H1 (cell line): ENCODE measurements at regions not wholly inside any gene's neighbourhood (a gene's known extent, or its start where the extent isn't known, plus 50 kb on each side); places are given as distances from the start of the nearest gene placed in this dataset.

ENCODE experiments used
- CTCF ChIA-PET: fragments of 300-600 bp; sonication (Branson Sonifier 250); formaldehyde crosslinking; loops from one replicate; lab custom pipeline; 2021; ENCODE audit not compliant: partially characterized antibody; lab: Charles Lee
- POLR2A ChIA-PET: fragments of 300-600 bp; sonication (Branson Sonifier 250); formaldehyde crosslinking; loops from one replicate; lab custom pipeline; 2021; ENCODE audit warnings: inconsistent platforms; ENCODE audit not compliant: partially characterized antibody; lab: Charles Lee
- DNase-seq, 2 experiments: peaks; one replicate each; pipeline versions ENCODE4 v3.0.0 to v3.0.0-alpha.2; 2010 to 2022; ENCODE audit warnings: low spot score in 2 of 2, low read depth in 1 of 2, mixed read lengths in 1 of 2
- FAIRE-seq: peaks from 2 replicates; lab custom pipeline; 2011; peaks lifted over from hg19 to GRCh38; lab: Jason Lieb, UNC
- H2AFZ ChIP-seq: 2 replicates; pipeline ENCODE4 v1.8.1; 2012; ENCODE audit warnings: low read length, inconsistent platforms
- H2AK5ac ChIP-seq: 2 replicates; pipeline ENCODE4 v1.6.1; 2013; ENCODE audit warnings: low read depth, low read length
- H2BK120ac ChIP-seq: replicated peaks from 2 replicates; pipeline ENCODE3; 2013; ENCODE audit warnings: low read depth, low read length, inconsistent platforms
- H2BK12ac ChIP-seq: 2 replicates; pipeline ENCODE4 v1.6.1; 2013; ENCODE audit warnings: low read depth, low read length
- H2BK15ac ChIP-seq: 2 replicates; pipeline ENCODE4 v1.6.1; 2013; ENCODE audit warnings: low read length
- H2BK20ac ChIP-seq: 2 replicates; pipeline ENCODE4 v1.6.1; 2013; ENCODE audit warnings: low read length
- H2BK5ac ChIP-seq: 2 replicates; pipeline ENCODE4 v1.6.1; 2013; ENCODE audit warnings: low read depth, low read length
- H3K14ac ChIP-seq: 2 replicates; pipeline ENCODE4 v1.6.1; 2013; ENCODE audit warnings: inconsistent platforms; ENCODE audit not compliant: insufficient read length
- H3K18ac ChIP-seq: 2 replicates; pipeline ENCODE4 v1.6.1; 2013; ENCODE audit warnings: low read length; ENCODE audit errors: extremely low read depth
- H3K23ac ChIP-seq: 2 replicates; pipeline ENCODE4 v1.6.1; 2013; ENCODE audit warnings: inconsistent platforms; ENCODE audit not compliant: insufficient read length
- H3K23me2 ChIP-seq: 2 replicates; pipeline ENCODE4 v1.6.1; 2013; ENCODE audit warnings: low read depth, low read length
- H3K27ac ChIP-seq: 2 replicates; pipeline ENCODE4 v1.6.1; 2011; ENCODE audit warnings: low read depth, low read length, inconsistent platforms
- H3K27me3 ChIP-seq, 4 experiments: replicated peaks in 1 of 4; 1 replicate in 1 of 4; 2 replicates in 3 of 4; pipeline versions ENCODE4 v1.6.1 to v1.8.1; 2011 to 2013; ENCODE audit warnings: low read length in 3 of 4, mild to moderate bottlenecking in 3 of 4, inconsistent platforms in 2 of 4, mixed read lengths in 2 of 4, moderate library complexity in 1 of 4; ENCODE audit not compliant: control insufficient read depth in 3 of 4, insufficient read depth in 3 of 4; ENCODE audit errors: extremely low read depth in 1 of 4
- H3K36me3 ChIP-seq, 4 experiments: 2 replicates each; pipeline versions ENCODE4 v1.6.1 to v1.8.1; 2011 to 2013; ENCODE audit warnings: mild to moderate bottlenecking in 4 of 4, low read length in 3 of 4, moderate library complexity in 2 of 4, control low read depth in 1 of 4, inconsistent platforms in 1 of 4; ENCODE audit not compliant: insufficient read depth in 4 of 4, control insufficient read depth in 2 of 4
- H3K4ac ChIP-seq: replicated peaks from 2 replicates; pipeline ENCODE3; 2013; ENCODE audit warnings: low read length, low read depth, mixed read lengths, inconsistent platforms; ENCODE audit not compliant: insufficient read length
- H3K4me1 ChIP-seq, 4 experiments: replicated peaks in 1 of 4; 1 replicate in 1 of 4; 2 replicates in 3 of 4; pipeline versions ENCODE4 v1.6.1 to v1.8.1; 2011 to 2013; ENCODE audit warnings: low read length in 3 of 4, inconsistent platforms in 2 of 4, mixed read lengths in 1 of 4; ENCODE audit not compliant: insufficient read depth in 4 of 4, control insufficient read depth in 3 of 4
- H3K4me2 ChIP-seq, 2 experiments: 2 replicates each; pipeline versions ENCODE4 v1.6.1 to v1.8.1; 2011 to 2013; ENCODE audit warnings: low read depth in 2 of 2, low read length in 2 of 2, control low read depth in 1 of 2, inconsistent platforms in 1 of 2, mild to moderate bottlenecking in 1 of 2; ENCODE audit not compliant: insufficient read depth in 1 of 2
- H3K4me3 ChIP-seq, 4 experiments: fragments of 200-600, 300-600 bp in 1 of 4; sonication (generic), shearing (Covaris generic), sonication (Bioruptor Twin) in 1 of 4; 2 replicates each; pipeline versions ENCODE4 v1.5.1 to v1.8.1; 2011 to 2016; ENCODE audit warnings: low read length in 4 of 4, low read depth in 3 of 4, control low read depth in 2 of 4, inconsistent platforms in 2 of 4, mild to moderate bottlenecking in 2 of 4, mixed read lengths in 1 of 4, moderate library complexity in 1 of 4; ENCODE audit not compliant: insufficient read depth in 2 of 4; ENCODE audit errors: extremely low read depth in 1 of 4
- H3K56ac ChIP-seq: replicated peaks from 2 replicates; pipeline ENCODE3; 2013; ENCODE audit warnings: low read depth, mild to moderate bottlenecking, mixed read lengths, low read length, inconsistent platforms; ENCODE audit not compliant: insufficient read length
- H3K79me1 ChIP-seq: 2 replicates; pipeline ENCODE4 v1.6.1; 2013; ENCODE audit warnings: low read depth, low read length, control low read depth
- H3K79me2 ChIP-seq, 2 experiments: 2 replicates each; pipeline versions ENCODE4 v1.6.1 to v1.8.1; 2012 to 2013; ENCODE audit warnings: low read length in 2 of 2, mild to moderate bottlenecking in 2 of 2, inconsistent platforms in 1 of 2; ENCODE audit not compliant: insufficient read depth in 2 of 2, control insufficient read depth in 1 of 2
- H3K9ac ChIP-seq, 4 experiments: replicated peaks in 1 of 4; 1 replicate in 1 of 4; 2 replicates in 3 of 4; pipeline versions ENCODE4 v1.6.1 to v1.8.1; 2011 to 2013; ENCODE audit warnings: low read depth in 3 of 4, low read length in 3 of 4, control low read depth in 2 of 4, mild to moderate bottlenecking in 2 of 4, moderate library complexity in 2 of 4, inconsistent platforms in 1 of 4; ENCODE audit errors: extremely low read depth in 1 of 4
- H3K9me3 ChIP-seq, 2 experiments: 2 replicates each; pipeline versions ENCODE4 v1.6.1 to v1.8.1; 2012 to 2013; ENCODE audit warnings: mild to moderate bottlenecking in 2 of 2, moderate library complexity in 2 of 2, control low read depth in 1 of 2, inconsistent platforms in 1 of 2, low read depth in 1 of 2, low read length in 1 of 2, mixed read lengths in 1 of 2; ENCODE audit not compliant: insufficient read depth in 2 of 2
- H4K20me1 ChIP-seq, 2 experiments: replicated peaks in 1 of 2; 2 replicates each; pipeline versions ENCODE3 to v1.8.1; 2011 to 2013; ENCODE audit warnings: inconsistent platforms in 2 of 2, low read length in 2 of 2, mild to moderate bottlenecking in 1 of 2; ENCODE audit not compliant: insufficient read depth in 2 of 2, control insufficient read depth in 1 of 2
- H4K5ac ChIP-seq: 2 replicates; pipeline ENCODE4 v1.6.1; 2013; ENCODE audit warnings: low read length, low read depth, mixed read lengths, inconsistent platforms; ENCODE audit not compliant: insufficient read length
- H4K8ac ChIP-seq: 2 replicates; pipeline ENCODE4 v1.8.0; 2013; ENCODE audit warnings: mild to moderate bottlenecking, moderate library complexity, low read length, inconsistent platforms; ENCODE audit not compliant: insufficient read depth; ENCODE audit errors: extremely low read depth
- H4K91ac ChIP-seq: replicated peaks from 2 replicates; pipeline ENCODE3; 2013; ENCODE audit warnings: low read length, mixed read lengths, inconsistent platforms; ENCODE audit not compliant: insufficient read length
- BRCA1 ChIP-seq: IDR thresholded peaks from 2 replicates; pipeline ENCODE4 v1.6.1; 2012; ENCODE audit warnings: low read depth, low read length, improper control_type of control experiment
- EGR1 ChIP-seq: IDR thresholded peaks from 2 replicates; pipeline ENCODE4 v1.6.1; 2011; ENCODE audit warnings: low read depth, low read length, borderline replicate concordance
- GTF2F1 ChIP-seq: IDR thresholded peaks from 2 replicates; pipeline ENCODE4 v1.6.1; 2012; ENCODE audit warnings: low read depth, low read length, improper control_type of control experiment, borderline replicate concordance
- HDAC6 ChIP-seq: IDR thresholded peaks from one replicate; pipeline ENCODE4 v1.7.1; 2012; ENCODE audit warnings: low read depth, mild to moderate bottlenecking, inconsistent platforms, low read length, moderate library complexity
- RBBP5 ChIP-seq: IDR thresholded peaks from 2 replicates; pipeline ENCODE4 v1.7.1; 2012; ENCODE audit warnings: low read depth, mild to moderate bottlenecking, inconsistent platforms, low read length, moderate library complexity, borderline replicate concordance
- RNF2 ChIP-seq: fragments of 200-900, 300-1000 bp; sonication (generic); IDR thresholded peaks from 2 replicates; pipeline ENCODE4 v1.7.1; 2016; ENCODE audit warnings: borderline replicate concordance, low read depth, mild to moderate bottlenecking, antibody characterized with exemption, low read length; ENCODE audit not compliant: poor library complexity, severe bottlenecking; ENCODE audit errors: missing control alignments
- SIN3A ChIP-seq, 2 experiments: IDR thresholded peaks in 1 of 2; conservative IDR thresholded peaks in 1 of 2; 2 replicates each; pipeline ENCODE4 v1.6.1; 2011 to 2012; ENCODE audit warnings: low read length in 2 of 2, improper control_type of control experiment in 1 of 2, low read depth in 1 of 2, mild to moderate bottlenecking in 1 of 2
- TEAD4 ChIP-seq: IDR thresholded peaks from 2 replicates; pipeline ENCODE4 v1.6.1; 2012; ENCODE audit warnings: low read depth, low read length, inconsistent platforms, mixed read lengths
- YY1 ChIP-seq: IDR thresholded peaks from 2 replicates; pipeline ENCODE4 v1.6.1; 2011; ENCODE audit warnings: low read depth, mild to moderate bottlenecking, low read length
- ZNF274 ChIP-seq: IDR thresholded peaks from 2 replicates; pipeline ENCODE4 v1.7.0; 2012; ENCODE audit warnings: low read length, borderline replicate concordance; ENCODE audit errors: extremely low read depth
- WGBS, 2 experiments: shearing (Covaris generic) in 1 of 2; methylation state at CpG; one replicate each; pipeline versions ENCODE4 v1.1.6 to v1.1.7; 2013 to 2015; ENCODE audit warnings: low lambda C conversion rate in 2 of 2, mixed read lengths in 2 of 2, inconsistent platforms in 1 of 2, low coverage in 1 of 2, missing lambda C conversion rate in 1 of 2; ENCODE audit not compliant: insufficient replicate concordance in 2 of 2, insufficient coverage in 1 of 2, insufficient read length in 1 of 2; ENCODE audit errors: extremely low coverage in 1 of 2, missing lambda C conversion rate in 1 of 2; 5-methylcytosine and 5-hydroxymethylcytosine counted together
- TF ChIP-seq, protein P1 (sequence below), 3 experiments: IDR thresholded peaks; 1 replicate in 2 of 3; 2 replicates in 1 of 3; pipeline versions ENCODE4 v1.5.1 to v1.6.1; 2011; ENCODE audit warnings: low read length in 3 of 3, mild to moderate bottlenecking in 3 of 3, inconsistent platforms in 2 of 3, low read depth in 1 of 3, moderate library complexity in 1 of 3; ENCODE audit not compliant: insufficient read depth in 1 of 3; ENCODE audit errors: control extremely low read depth in 1 of 3

DNA sequence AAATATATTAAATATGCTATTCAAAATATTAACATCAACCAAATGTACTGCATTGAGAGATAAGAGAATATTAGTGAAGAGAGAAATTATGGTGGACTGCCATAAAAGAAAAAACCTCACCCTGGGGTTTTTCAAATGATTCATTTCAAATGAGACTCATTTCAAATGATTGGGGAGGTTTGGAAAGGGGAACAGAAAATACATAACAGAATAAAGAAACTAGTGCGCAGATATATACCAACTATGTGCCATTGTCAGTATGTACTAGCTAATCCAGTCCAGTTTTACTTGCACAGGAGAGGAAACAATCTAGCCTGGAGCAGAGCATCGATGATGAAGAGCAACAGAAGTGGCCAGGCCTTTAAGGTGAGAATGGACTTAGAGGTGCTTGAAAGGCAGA is 651.6 kb upstream of the RORB start:
- H2BK15ac ChIP-seq, result no peak overlapping the region
- H2BK5ac ChIP-seq, result peak overlapping the region; percentile 90; the same call in 1 of the 2 replicates
- H3K18ac ChIP-seq, result peak overlapping the region; percentile 93; the same call in 1 of the 2 replicates
- no peaks in the 10 kb centered on the region for H3K27me3 ChIP-seq
- FAIRE-seq, result no peak
- peak overlapping the region; percentile 74; the same call in 1 of the 2 replicates for H2BK20ac ChIP-seq
- peak overlapping the region; percentile 95 for H2BK120ac ChIP-seq
- peak overlapping the region; percentile 91 for H4K91ac ChIP-seq
- H3K79me1 ChIP-seq, result no peaks in the 10 kb centered on the region
- H3K23ac ChIP-seq, result no peak overlapping the region
- no peak for DNase-seq
- H3K79me2 ChIP-seq, result no peaks in the 10 kb centered on the region
- no peaks in the 10 kb centered on the region; the same call in 1 of the 2 replicates for H3K23me2 ChIP-seq
- ChIA-PET POLR2A (interaction anchor here (0.7 to 1.3 kb wide), 4 partner anchors 23 to 162 kb away, joined by 3 to 4 read pairs (median 3); no protein-coding TSS in a partner anchor), CTCF (no interaction called here)
- H2BK12ac ChIP-seq, result peak overlapping the region; percentile 98; the same call in 1 of the 2 replicates
- H3K9me3 ChIP-seq, result no peaks in the 10 kb centered on the region; a peak in 1 of 4 replicates
- no peak overlapping the region for H3K56ac ChIP-seq
- H2AK5ac ChIP-seq, result no peak overlapping the region
- no peak overlapping the region for H3K14ac ChIP-seq
- H3K4me2 ChIP-seq, result peak overlapping the region in 1 of 2 experiments; percentile 31; a peak in 1 of 4 replicates
- WGBS, 2 experiments, result 82% methylated on average over 2 of the region's 2 CpGs; no CpG with 5 or more reads in 1 of the 2 experiments
- no peak overlapping the region for H2AFZ ChIP-seq
- H3K27ac ChIP-seq, result no peak overlapping the region
- no peak overlapping the region for H4K8ac ChIP-seq
- 0 out of 8 replicates have a peak overlapping the region, but pooled peaks of 1 of the 4 experiments have one; percentile 33 for H3K4me3 ChIP-seq
- peak overlapping the region; percentile 99 for H3K4ac ChIP-seq
- no peak overlapping the region for H4K5ac ChIP-seq
- no peaks in the 10 kb centered on the region for H3K36me3 ChIP-seq
- H3K9ac ChIP-seq, result no peak overlapping the region
- peaks cover 2 to 19% (median 9%) of the 10 kb centered on the region in 4 experiments for H3K4me1 ChIP-seq
- H4K20me1 ChIP-seq, result no peaks in the 10 kb centered on the region
- TF ChIP-seq, protein P1, sequence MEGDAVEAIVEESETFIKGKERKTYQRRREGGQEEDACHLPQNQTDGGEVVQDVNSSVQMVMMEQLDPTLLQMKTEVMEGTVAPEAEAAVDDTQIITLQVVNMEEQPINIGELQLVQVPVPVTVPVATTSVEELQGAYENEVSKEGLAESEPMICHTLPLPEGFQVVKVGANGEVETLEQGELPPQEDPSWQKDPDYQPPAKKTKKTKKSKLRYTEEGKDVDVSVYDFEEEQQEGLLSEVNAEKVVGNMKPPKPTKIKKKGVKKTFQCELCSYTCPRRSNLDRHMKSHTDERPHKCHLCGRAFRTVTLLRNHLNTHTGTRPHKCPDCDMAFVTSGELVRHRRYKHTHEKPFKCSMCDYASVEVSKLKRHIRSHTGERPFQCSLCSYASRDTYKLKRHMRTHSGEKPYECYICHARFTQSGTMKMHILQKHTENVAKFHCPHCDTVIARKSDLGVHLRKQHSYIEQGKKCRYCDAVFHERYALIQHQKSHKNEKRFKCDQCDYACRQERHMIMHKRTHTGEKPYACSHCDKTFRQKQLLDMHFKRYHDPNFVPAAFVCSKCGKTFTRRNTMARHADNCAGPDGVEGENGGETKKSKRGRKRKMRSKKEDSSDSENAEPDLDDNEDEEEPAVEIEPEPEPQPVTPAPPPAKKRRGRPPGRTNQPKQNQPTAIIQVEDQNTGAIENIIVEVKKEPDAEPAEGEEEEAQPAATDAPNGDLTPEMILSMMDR (IDR thresholded peaks at IDR 0.05; ENCODE audit: control extremely low read depth in 1 of 3, insufficient read depth in 1 of 3, low read depth in 1 of 3, low read length in 3 of 3), result no peak
- TF ChIP-seq BRCA1 (no peak), TEAD4 (no peak), HDAC6 (no peak), ZNF274 (no peak), RBBP5 (no peak), SIN3A (conservative IDR thresholded peaks at IDR 0.05 in 1 of 2, IDR thresholded peaks at IDR 0.05 in 1 of 2; ENCODE audit: low read depth in 1 of 2, low read length in 2 of 2) (no peak), EGR1 (no peak), GTF2F1 (no peak), YY1 (no peak), RNF2 (no peak)
